Muscle of leg (tissue), 3 donors: ENCODE measurements at regions not wholly inside any gene's neighbourhood (a gene's known extent, or its start where the extent isn't known, plus 50 kb on each side); places are given as distances from the start of the nearest gene placed in this dataset.

Experiments used
- DNase-seq: peaks from one replicate; pipeline ENCODE4 v3.0.0; 2013
- H3K27ac ChIP-seq: one replicate; pipeline ENCODE4 v1.5.1; 2013; ENCODE audit warnings: mild to moderate bottlenecking, low read length, control low read depth
- H3K27me3 ChIP-seq: one replicate; pipeline ENCODE4 v1.6.1; 2013; ENCODE audit warnings: low read length; ENCODE audit not compliant: control insufficient read depth, insufficient read depth
- H3K36me3 ChIP-seq: one replicate; pipeline ENCODE4 v1.6.1; 2013; ENCODE audit warnings: low read length; ENCODE audit not compliant: control insufficient read depth, insufficient read depth
- H3K4me1 ChIP-seq: one replicate; pipeline ENCODE4 v1.6.1; 2013; ENCODE audit warnings: low read length; ENCODE audit not compliant: control insufficient read depth, insufficient read depth
- H3K4me3 ChIP-seq: one replicate; pipeline ENCODE4 v1.5.1; 2013; ENCODE audit warnings: low read length, control low read depth
- H3K9me3 ChIP-seq: replicated peaks from 2 replicates; pipeline ENCODE4 v1.6.1; 2013; ENCODE audit warnings: low read depth, low read length; ENCODE audit not compliant: control insufficient read depth
- WGBS: methylation state at CpG from one replicate; pipeline ENCODE4 v1.1.5; 2013; ENCODE audit warnings: missing lambda C conversion rate; ENCODE audit not compliant: insufficient coverage; 5-methylcytosine and 5-hydroxymethylcytosine counted together

DNA sequence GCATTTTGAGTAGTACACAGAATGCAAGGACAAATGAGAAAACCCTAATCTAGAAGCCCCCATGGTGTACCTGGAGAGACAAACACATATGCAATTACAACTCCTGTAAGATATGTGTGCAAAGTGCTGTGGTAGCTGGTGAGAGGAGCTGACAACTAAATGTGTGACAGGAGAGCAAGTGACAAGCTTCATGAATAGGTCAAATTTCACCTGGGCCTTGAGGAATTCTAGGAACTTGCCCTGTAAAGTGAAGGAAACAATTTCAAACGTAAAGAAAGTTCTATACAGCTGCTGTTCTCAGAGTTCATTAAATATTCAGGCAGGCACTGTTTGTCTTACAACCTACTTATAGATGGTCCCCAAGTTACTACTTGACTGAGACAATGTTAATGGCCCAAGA is 437.0 kb downstream of the TUSC7 start:
- Histone ChIP-seq H3K9me3 (no peaks in the 10 kb centered on the region), H3K27me3 (no peaks in the 10 kb centered on the region), H3K27ac (no peak overlapping the region), H3K4me3 (no peak overlapping the region), H3K36me3 (no peaks in the 10 kb centered on the region), H3K4me1 (peaks cover 2% of the 10 kb centered on the region)
- no CpG with 5 or more reads among the region's 1 CpG for WGBS
- DNase-seq, result no peak

DNA sequence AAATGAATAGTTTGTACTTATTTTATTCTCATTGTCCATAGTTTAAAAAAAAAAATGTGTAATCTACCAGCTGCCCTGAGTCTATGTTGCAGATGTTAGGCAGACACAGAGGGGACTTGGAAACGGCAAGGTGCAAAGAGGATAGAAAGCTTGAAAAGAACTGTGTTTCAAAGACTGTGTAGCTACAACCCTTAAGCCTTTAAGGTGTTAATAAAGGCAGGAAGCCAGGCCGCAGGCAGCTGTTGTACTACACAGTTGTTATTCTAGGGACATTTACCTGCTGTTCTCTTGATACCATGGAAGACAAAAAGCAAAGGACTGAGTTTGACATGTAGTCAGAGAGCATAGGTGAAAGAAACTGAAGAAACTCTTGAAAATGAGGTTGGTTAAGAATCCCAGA is 440.0 kb downstream of the TUSC7 start:
- H3K27me3 ChIP-seq, result no peaks in the 10 kb centered on the region
- H3K9me3 ChIP-seq, result no peaks in the 10 kb centered on the region
- 31% methylated on average over 2 of the region's 2 CpGs for WGBS
- no peak overlapping the region for H3K27ac ChIP-seq
- no peak for DNase-seq
- no peaks in the 10 kb centered on the region for H3K36me3 ChIP-seq
- H3K4me3 ChIP-seq, result no peak overlapping the region
- peaks cover 2% of the 10 kb centered on the region for H3K4me1 ChIP-seq

DNA sequence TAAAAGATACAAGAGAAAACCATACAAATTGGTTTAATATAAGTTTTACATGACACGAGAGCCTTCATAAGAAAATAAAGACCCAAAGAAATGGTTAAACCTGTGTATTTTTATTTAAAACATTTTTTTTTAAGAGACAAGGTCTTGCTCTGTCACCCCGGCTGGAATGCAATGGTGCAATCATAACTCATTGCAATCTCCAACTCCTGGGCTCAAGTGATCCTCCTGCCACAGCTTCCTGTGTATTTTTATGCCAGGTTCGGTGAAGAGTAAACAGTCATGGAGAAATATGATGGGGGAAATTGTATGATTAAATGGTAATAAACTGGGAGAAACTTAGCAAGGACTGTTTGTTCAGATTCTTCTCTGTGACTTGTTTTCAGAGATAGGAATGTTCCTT is 441.0 kb downstream of the TUSC7 start:
- no peak overlapping the region for H3K27ac ChIP-seq
- WGBS, result no CpG with 5 or more reads among the region's 3 CpGs
- H3K27me3 ChIP-seq, result no peaks in the 10 kb centered on the region
- no peaks in the 10 kb centered on the region for H3K4me1 ChIP-seq
- no peaks in the 10 kb centered on the region for H3K36me3 ChIP-seq
- DNase-seq, result no peak
- H3K4me3 ChIP-seq, result no peak overlapping the region
- H3K9me3 ChIP-seq, result no peaks in the 10 kb centered on the region

DNA sequence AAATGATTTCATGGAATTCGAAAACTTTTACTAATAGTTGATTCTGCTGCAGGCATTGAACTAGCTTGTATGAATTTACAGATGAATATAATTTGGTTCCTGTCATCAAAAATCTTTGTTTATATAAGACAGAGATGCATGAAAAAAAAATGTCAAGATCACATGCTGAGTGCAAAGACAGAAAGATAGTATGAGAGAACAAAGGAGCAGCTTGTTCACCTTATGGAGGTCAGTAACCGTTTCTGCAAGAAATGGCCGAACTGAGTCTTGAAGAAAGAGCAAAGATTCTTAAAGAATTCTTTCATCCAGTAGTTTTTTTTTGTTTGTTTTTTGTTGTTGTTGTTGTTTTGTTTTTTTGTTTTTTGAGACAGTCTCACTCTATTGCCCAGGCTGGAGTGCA is 450.6 kb downstream of the TUSC7 start:
- DNase-seq, result no peak
- Histone ChIP-seq H3K27ac (no peak overlapping the region), H3K4me1 (no peaks in the 10 kb centered on the region), H3K9me3 (no peaks in the 10 kb centered on the region), H3K27me3 (no peaks in the 10 kb centered on the region), H3K36me3 (no peaks in the 10 kb centered on the region), H3K4me3 (no peak overlapping the region)
- WGBS, result no CpG with 5 or more reads among the region's 3 CpGs

DNA sequence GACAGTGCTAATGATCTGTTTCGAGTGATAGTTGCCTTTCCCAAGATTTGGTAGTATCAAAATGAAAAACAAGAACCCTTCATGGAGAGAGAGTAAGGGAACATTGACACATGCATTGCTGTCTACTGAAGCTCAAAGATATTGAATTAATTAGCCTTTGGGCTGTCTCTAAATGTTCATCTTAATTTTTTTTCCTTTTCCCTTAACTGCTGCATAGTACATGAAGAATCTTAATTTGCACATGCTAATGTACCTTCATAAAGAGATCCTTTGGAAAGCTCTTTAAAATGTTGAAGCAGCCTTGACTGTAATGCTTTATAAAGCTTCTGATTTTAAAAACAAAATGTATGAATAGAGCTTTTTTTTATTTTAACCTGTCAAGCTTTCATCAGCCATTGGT is 452.2 kb downstream of the TUSC7 start:
- no CpG with 5 or more reads among the region's 1 CpG for WGBS

DNA sequence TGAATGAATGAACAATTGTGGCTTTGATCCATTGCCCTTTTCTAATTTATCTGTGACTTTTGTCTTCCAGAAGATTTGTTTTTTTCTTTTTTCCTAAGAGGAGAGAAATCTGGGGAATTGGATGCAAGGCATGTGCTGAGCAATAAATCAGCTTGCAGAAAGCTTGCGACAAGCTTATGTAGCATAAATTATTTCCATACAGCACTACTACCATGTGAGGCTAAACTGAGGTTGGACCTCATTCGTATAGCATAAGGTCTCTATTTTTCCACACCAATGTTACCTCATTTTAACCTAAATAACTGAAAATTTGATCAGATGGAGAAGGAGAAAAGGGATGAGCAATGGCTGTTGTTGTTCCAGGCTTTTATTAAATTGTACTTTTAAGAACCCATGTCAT is 455.6 kb downstream of the TUSC7 start:
- whole genome bisulfite sequencing, result no CpG with 5 or more reads among the region's 2 CpGs
- Histone ChIP-seq H3K27me3 (no peaks in the 10 kb centered on the region), H3K27ac (no peak overlapping the region), H3K36me3 (no peaks in the 10 kb centered on the region), H3K9me3 (no peaks in the 10 kb centered on the region), H3K4me3 (no peak overlapping the region), H3K4me1 (no peaks in the 10 kb centered on the region)
- DNase-seq, result no peak

More for the DNA sequence above, 452.2 kb downstream of the TUSC7 start:
- H3K27me3 ChIP-seq, result no peaks in the 10 kb centered on the region
- no peaks in the 10 kb centered on the region for H3K36me3 ChIP-seq
- no peak overlapping the region for H3K27ac ChIP-seq
- DNase-seq, result no peak
- no peak overlapping the region for H3K4me3 ChIP-seq
- H3K9me3 ChIP-seq, result no peaks in the 10 kb centered on the region
- H3K4me1 ChIP-seq, result no peaks in the 10 kb centered on the region

DNA sequence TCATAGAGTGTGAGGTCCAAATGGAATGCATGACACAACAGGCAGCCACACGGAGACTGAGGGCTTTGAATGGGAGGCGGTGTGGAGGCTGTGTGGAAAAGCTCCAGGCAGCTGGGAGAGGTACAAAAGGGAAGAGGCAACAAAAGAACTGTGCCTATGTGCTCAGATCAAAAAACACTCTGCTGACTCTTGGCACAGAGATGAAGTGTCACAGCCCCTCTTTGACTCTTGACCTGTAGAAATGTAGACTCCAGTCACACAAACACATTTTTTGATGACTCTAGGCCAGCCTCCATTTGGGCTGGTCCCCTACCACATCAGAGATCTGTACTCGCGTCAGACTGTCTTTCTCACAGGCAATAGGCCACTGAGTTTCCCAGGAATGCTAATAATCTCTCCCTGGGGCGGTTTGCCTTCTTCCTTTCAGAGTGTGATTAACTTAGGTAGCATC is 456.0 kb downstream of the TUSC7 start:
- Histone ChIP-seq H3K36me3 (no peaks in the 10 kb centered on the region), H3K27ac (no peak overlapping the region), H3K27me3 (no peaks in the 10 kb centered on the region), H3K4me1 (no peaks in the 10 kb centered on the region), H3K9me3 (no peaks in the 10 kb centered on the region), H3K4me3 (no peak overlapping the region)
- no peak for DNase-seq
- WGBS, result 73% methylated on average over 2 of the region's 5 CpGs

DNA sequence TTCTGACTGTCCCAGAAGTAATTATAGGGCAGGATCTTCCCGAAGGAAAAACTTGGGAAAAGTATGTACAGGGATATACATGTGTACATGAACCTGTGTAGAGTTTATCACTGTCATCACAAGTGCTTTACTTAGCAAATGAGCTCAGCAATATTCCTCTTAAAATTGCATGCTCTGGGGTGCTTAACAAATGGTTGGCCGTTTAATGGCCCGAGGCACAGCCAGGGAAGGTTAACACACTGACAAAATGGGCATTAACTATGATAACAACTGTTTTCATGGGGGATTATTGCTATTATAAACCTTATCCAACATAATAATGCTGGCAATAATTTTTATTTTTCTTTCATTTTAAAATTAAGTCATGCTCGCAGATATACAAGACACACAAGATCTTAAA is 459.3 kb downstream of the TUSC7 start:
- Histone ChIP-seq H3K36me3 (no peaks in the 10 kb centered on the region), H3K9me3 (no peaks in the 10 kb centered on the region), H3K4me1 (no peaks in the 10 kb centered on the region), H3K4me3 (no peak overlapping the region), H3K27me3 (no peaks in the 10 kb centered on the region), H3K27ac (no peak overlapping the region)
- no peak for DNase-seq
- WGBS, result no CpG with 5 or more reads among the region's 4 CpGs

DNA sequence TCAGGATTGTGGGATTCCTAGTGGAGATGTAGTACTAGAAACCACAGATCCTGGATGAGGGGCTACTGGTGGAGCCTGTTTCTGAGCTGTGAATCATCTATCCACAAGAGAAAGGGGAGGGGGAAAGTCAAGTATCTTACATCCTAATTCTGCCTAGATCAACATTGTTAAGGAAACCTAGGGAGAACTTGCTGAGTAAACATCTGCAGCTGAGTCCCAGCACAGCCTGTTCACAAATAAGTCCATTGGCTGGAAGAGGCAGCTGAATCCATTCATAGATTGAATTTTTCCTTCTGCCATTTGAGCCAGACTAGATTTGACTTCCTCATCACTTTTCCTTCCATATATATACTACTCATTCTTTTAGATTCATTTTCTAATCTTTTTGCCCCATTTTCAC is 460.5 kb downstream of the TUSC7 start:
- Histone ChIP-seq H3K36me3 (no peaks in the 10 kb centered on the region), H3K4me3 (no peak overlapping the region), H3K4me1 (no peaks in the 10 kb centered on the region), H3K9me3 (no peaks in the 10 kb centered on the region), H3K27me3 (no peaks in the 10 kb centered on the region), H3K27ac (no peak overlapping the region)
- DNase-seq, result no peak

DNA sequence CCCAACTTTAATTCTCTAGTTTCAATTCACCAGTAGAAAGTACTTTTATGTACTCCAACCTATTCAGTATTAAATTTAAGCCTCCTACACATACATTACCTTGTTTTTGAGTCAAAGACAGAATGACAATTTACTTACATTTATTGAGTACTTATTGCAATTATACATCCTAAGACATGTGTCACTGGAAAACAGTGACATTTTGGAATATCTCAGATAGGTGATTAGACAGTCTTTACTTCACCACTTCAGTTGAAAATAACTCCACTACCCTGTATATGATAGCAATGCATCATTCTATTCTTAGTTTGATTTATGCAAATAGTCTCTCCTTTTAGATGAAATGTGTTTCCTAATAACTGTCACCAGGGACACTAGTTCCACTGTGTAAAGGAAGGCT is 461.5 kb downstream of the TUSC7 start:
- Histone ChIP-seq H3K27ac (no peak overlapping the region), H3K4me3 (no peak overlapping the region), H3K4me1 (no peaks in the 10 kb centered on the region), H3K27me3 (no peaks in the 10 kb centered on the region), H3K36me3 (no peaks in the 10 kb centered on the region), H3K9me3 (no peaks in the 10 kb centered on the region)
- DNase-seq, result no peak

DNA sequence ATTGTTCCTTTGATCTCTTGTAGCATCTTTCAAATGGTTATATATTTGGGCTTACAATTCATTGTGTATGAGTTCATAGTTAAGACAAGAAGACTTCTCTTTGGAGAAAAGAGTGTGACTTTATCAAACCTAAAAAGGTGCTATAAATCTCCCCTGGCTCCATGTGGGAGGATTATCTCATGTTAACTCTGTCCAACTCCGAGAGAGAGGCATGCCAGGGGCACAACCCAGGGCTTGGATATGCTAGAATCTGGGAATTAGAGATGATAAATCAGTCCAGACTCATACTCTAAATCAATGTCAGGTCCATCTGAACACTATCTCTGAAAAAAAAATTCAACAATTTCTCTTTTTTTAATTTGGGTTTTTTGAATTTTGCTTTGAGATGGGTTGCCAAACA is 462.8 kb downstream of the TUSC7 start:
- H3K27ac ChIP-seq, result no peak overlapping the region
- no peak for DNase-seq
- no CpG with 5 or more reads among the region's 1 CpG for WGBS
- H3K27me3 ChIP-seq, result no peaks in the 10 kb centered on the region
- no peaks in the 10 kb centered on the region for H3K4me1 ChIP-seq
- H3K9me3 ChIP-seq, result no peaks in the 10 kb centered on the region
- no peak overlapping the region for H3K4me3 ChIP-seq
- no peaks in the 10 kb centered on the region for H3K36me3 ChIP-seq
